GM13977 (cell line): ENCODE measurements at regions not wholly inside any gene's neighbourhood (a gene's known extent, or its start where the extent isn't known, plus 50 kb on each side); places are given as distances from the start of the nearest gene placed in this dataset.
"Not testable (repeated sequence)": the region's sequence is repeated elsewhere in the genome, so short reads cannot be mapped to it uniquely, and the experiment has no call there.

ENCODE experiments used
- DNase-seq: peaks from one replicate; pipeline ENCODE4 v3.0.0; 2012; ENCODE audit warnings: low spot score
- CTCF ChIP-seq: IDR thresholded peaks from 2 replicates; pipeline ENCODE4 v1.5.1; 2012; ENCODE audit warnings: mild to moderate bottlenecking, control low read depth; ENCODE audit not compliant: insufficient read depth; ENCODE audit errors: extremely low read depth, missing control alignments
- in situ Hi-C: fragments of 300-500 bp; cut with MboI; formaldehyde crosslinking; loops from one replicate; pipeline ENCODE4 v1.12.0; 2022; ENCODE audit warnings: low sequenced_read_pairs, low pct_unique_long_range_greater_than_20kb, mixed read lengths, inconsistent platforms; ENCODE audit not compliant: unreplicated experiment

- in situ Hi-C loops, result no loop called here
- no peak for DNase-seq
Measured at GRCh38 chr14:57049848-57050247, 218.9 kb downstream of the EXOC5 start.

GRCh38 chr14:57046175-57046574, 222.5 kb downstream of the EXOC5 start:
- in situ Hi-C loops, result no loop called here
- no peak for DNase-seq
- no peak for TF ChIP-seq CTCF

More at GRCh38 chr14:57049848-57050247, 218.9 kb downstream of the EXOC5 start:
- TF ChIP-seq CTCF, result no peak

GRCh38 chr14:57044101-57044973, 224.4 kb downstream of the EXOC5 start:
- in situ Hi-C loops, DNase-seq: not testable (repeated sequence)

- in situ Hi-C loops, result no loop called here
- no peak for DNase-seq
- no peak for TF ChIP-seq CTCF
Measured at GRCh38 chr14:57038689-57039088, 228.4 kb upstream of the OTX2 start.

GRCh38 chr14:57031474-57031873, 221.2 kb upstream of the OTX2 start:
- DNase-seq, result no peak
- TF ChIP-seq CTCF, result no peak
- in situ Hi-C loops, result no loop called here

- no peak for TF ChIP-seq CTCF
- in situ Hi-C loops, result no loop called here
Measured at GRCh38 chr14:57029620-57030253, 219.5 kb upstream of the OTX2 start.

GRCh38 chr14:57025456-57025855, 215.2 kb upstream of the OTX2 start:
- no peak for DNase-seq
- no peak for TF ChIP-seq CTCF
- in situ Hi-C loops, result no loop called here

More at GRCh38 chr14:57029620-57030253, 219.5 kb upstream of the OTX2 start:
- DNase-seq, result no peak
